Panc1 (cell line): ENCODE measurements at regions not wholly inside any gene's neighbourhood (a gene's known extent, or its start where the extent isn't known, plus 50 kb on each side); places are given as distances from the start of the nearest gene placed in this dataset.
"Not testable (repeated sequence)": the region's sequence is repeated elsewhere in the genome, so short reads cannot be mapped to it uniquely, and the experiment has no call there.

Experiments
- ATAC-seq: fragments of 200-7000 bp; cut with Tn5 transposase; 2 replicates; pipeline ENCODE4 v1.9.1; 2020; ENCODE audit warnings: mild to moderate bottlenecking, moderate library complexity
- BruUV-seq: library from RNA; stranded (reverse); fragments of 400-500 nt; replicated peaks from 2 replicates; lab custom pipeline; 2021; lab: Mats Ljungman, UMichigan
- CTCF ChIA-PET: fragments of 300-600 bp; sonication (Branson Sonifier 250); formaldehyde crosslinking; loops from one replicate; lab custom pipeline; 2022; ENCODE audit warnings: antibody characterized with exemption; lab: Charles Lee
- POLR2A ChIA-PET: fragments of 300-600 bp; sonication (Branson Sonifier 250); formaldehyde crosslinking; loops from one replicate; lab custom pipeline; 2022; ENCODE audit warnings: antibody characterized with exemption; lab: Charles Lee
- DNase-seq: peaks from one replicate; pipeline ENCODE4 v3.0.0-alpha.2; 2010; ENCODE audit warnings: low read depth, low spot score
- H3K27ac ChIP-seq: 2 replicates; pipeline ENCODE4 v1.5.1; 2011; ENCODE audit warnings: mild to moderate bottlenecking, low read length, inconsistent platforms
- H3K27me3 ChIP-seq: fragments of 200-500 bp; sonication (Bioruptor generic); 2 replicates; pipeline ENCODE4 v1.6.0; 2014; ENCODE audit warnings: low read length, inconsistent platforms; ENCODE audit not compliant: control insufficient read depth, insufficient read depth
- H3K36me3 ChIP-seq: fragments of 200-500 bp; sonication (Bioruptor generic); 2 replicates; pipeline ENCODE4 v1.5.1; 2014; ENCODE audit warnings: inconsistent platforms, mild to moderate bottlenecking, low read length, moderate library complexity; ENCODE audit not compliant: control insufficient read depth, insufficient read depth
- H3K4me1 ChIP-seq: 2 replicates; pipeline ENCODE4 v1.5.1; 2011; ENCODE audit warnings: inconsistent platforms, mild to moderate bottlenecking, low read length, moderate library complexity; ENCODE audit not compliant: control insufficient read depth, insufficient read depth
- H3K4me3 ChIP-seq, 2 experiments: 2 replicates each; pipeline ENCODE4 v1.5.1; 2011 to 2012; ENCODE audit warnings: low read depth in 2 of 2, low read length in 2 of 2, mild to moderate bottlenecking in 2 of 2, inconsistent platforms in 1 of 2, moderate library complexity in 1 of 2
- H3K9me3 ChIP-seq: fragments of 200-500 bp; sonication (Bioruptor generic); 2 replicates; pipeline ENCODE4 v1.5.1; 2014; ENCODE audit warnings: low read depth, mild to moderate bottlenecking, inconsistent platforms, low read length, moderate library complexity; ENCODE audit not compliant: control insufficient read depth, insufficient read depth
- in situ Hi-C: cut with HindIII; loops from 2 replicates; pipeline ENCODE4 v1.10.0; 2016; ENCODE audit warnings: low sequenced_read_pairs, low pct_unique_long_range_greater_than_20kb
- intact Hi-C: fragments of 100-400 bp; cut with micrococcal nuclease; formaldehyde crosslinking; loops from one replicate; pipeline ENCODE4 v1.10.0; 2022; ENCODE audit not compliant: unreplicated experiment

DNA sequence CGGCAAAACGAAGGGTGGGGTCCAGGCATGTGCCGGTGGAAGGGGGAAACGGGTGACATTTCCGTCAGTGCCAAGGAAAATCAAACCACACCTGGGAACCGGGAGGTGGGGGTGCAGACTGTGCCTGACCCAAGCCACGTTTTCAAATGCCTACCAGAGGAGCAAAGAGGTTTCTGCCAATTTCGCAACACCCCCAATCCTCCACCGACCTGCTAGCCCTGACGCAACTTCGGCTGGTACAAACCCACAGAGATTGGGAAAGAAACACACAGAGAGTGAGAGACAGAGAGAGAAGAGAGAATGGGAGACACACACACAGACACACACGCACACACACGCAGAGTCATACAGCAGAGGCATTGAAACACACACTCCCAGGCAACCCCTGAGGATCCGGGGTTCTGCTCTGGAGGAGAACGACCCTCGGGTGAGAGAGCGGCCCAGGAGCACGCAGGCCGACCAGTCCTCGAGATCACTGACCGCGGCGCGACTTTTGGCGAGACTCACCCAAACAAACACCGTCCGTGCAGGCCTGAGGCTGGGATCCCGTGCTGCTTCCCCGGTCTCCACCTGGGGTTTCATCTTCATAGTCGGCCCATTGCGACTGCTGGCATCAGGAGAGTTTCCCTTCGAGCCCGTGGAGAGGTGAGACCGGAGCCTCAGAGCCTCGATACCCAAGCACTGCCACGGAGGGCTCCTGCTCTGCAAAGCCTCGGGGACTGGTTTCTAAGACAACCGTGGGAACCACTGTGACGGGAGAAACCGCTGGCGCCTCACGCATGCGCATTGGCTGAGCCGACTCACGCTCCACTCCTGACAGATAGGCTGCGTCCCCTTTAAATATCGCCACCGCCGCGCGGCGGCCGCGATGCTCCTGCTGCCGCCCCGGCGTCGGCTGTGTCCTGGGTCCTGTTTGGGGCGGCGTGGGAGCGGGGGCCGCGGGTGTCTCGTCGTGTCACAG is 697.9 kb upstream of the TPTE start:
- ATAC-seq, H3K27me3 ChIP-seq, CTCF ChIA-PET, H3K9me3 ChIP-seq, H3K4me3 ChIP-seq, H3K4me1 ChIP-seq, intact Hi-C loops, H3K36me3 ChIP-seq, BruUV-seq, POLR2A ChIA-PET, H3K27ac ChIP-seq, DNase-seq, in situ Hi-C loops: not testable (repeated sequence)

DNA sequence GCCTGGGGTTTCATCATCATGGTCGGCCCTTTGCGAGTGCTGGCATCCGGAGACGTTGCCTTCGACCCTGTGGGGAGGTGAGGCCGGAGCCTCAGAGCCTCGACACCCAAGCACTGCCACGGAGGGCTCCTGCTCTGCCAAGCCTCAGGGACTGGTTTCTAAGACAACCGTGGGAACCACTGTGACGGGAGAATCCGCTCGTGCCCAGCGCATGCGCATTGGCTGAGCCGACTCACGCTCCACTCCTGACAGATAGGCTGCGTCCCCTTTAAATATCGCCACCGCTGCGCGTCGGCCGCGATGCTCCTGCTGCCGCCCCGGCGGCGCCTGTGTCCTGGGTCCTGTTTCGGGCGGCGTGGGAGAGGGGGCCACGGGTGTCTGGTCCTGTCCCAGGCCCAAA is 690.6 kb upstream of the TPTE start:
- H3K4me3 ChIP-seq, H3K36me3 ChIP-seq, POLR2A ChIA-PET, ATAC-seq, intact Hi-C loops, DNase-seq, BruUV-seq, in situ Hi-C loops, CTCF ChIA-PET, H3K27me3 ChIP-seq, H3K4me1 ChIP-seq, H3K9me3 ChIP-seq, H3K27ac ChIP-seq: not testable (repeated sequence)

DNA sequence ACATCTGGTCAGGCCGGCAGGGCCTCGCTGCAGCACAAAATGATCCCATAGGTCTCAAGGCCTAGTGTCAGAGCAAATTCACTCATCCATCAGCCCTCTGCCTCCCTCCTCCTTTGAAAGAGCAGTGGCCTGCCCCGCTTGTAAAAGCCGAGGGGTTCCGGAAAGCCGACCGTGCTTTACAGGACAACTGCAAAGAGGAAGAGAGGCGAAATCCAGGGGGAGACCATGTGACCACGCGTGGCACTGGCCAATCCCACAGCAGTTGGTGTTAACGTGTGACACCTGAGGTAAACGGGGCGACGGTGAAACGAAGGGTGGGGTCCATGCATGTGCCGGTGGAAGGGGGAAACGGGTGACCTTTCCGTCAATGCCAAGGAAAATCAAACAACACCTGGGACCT is 688.6 kb upstream of the TPTE start:
- H3K4me3 ChIP-seq, H3K36me3 ChIP-seq, H3K27ac ChIP-seq, intact Hi-C loops, H3K4me1 ChIP-seq, DNase-seq, in situ Hi-C loops, CTCF ChIA-PET, POLR2A ChIA-PET, ATAC-seq, H3K9me3 ChIP-seq, BruUV-seq, H3K27me3 ChIP-seq: not testable (repeated sequence)

DNA sequence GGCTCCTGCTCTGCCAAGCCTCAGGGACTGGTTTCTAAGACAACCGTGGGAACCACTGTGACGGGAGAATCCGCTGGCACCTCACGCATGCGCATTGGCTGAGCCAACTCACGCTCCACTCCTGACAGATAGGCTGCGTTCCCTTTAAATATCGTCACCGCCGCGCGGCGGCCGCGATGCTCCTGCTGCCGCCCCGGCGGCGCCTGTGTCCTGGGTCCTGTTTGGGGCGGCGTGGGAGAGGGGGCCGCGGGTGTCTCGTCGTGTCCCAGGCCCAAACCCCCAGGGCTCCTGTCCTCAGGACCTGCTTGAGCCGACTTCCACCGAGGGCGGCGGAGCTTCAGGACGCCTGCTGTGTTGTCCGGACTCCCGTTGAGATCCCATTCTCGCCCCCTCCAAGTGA is 684.8 kb upstream of the TPTE start:
- ATAC-seq, DNase-seq, H3K27me3 ChIP-seq, H3K4me3 ChIP-seq, intact Hi-C loops, POLR2A ChIA-PET, in situ Hi-C loops, BruUV-seq, H3K27ac ChIP-seq, H3K4me1 ChIP-seq, H3K36me3 ChIP-seq, CTCF ChIA-PET, H3K9me3 ChIP-seq: not testable (repeated sequence)

DNA sequence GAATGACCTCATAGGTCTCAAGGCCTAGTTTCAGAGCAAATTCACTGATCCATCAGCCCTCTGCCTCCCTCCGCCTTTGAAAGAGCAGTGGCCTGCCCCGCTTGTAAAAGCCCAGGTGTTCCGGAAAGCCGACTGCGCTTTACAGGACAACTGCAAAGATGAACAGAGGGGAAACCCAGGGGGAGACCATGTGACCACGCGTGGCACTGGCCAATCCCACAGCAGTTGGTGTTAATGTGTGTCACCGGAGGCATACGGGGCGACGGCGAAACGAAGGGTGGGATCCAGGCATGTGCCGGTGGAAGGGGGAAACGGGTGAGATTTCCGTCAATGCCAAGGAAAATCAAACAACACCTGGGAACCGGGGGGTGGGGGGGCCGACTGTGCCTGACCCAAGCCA is 684.4 kb upstream of the TPTE start:
- POLR2A ChIA-PET, H3K9me3 ChIP-seq, BruUV-seq, H3K36me3 ChIP-seq, intact Hi-C loops, H3K4me1 ChIP-seq, in situ Hi-C loops, H3K27me3 ChIP-seq, ATAC-seq, CTCF ChIA-PET, H3K4me3 ChIP-seq, DNase-seq, H3K27ac ChIP-seq: not testable (repeated sequence)

DNA sequence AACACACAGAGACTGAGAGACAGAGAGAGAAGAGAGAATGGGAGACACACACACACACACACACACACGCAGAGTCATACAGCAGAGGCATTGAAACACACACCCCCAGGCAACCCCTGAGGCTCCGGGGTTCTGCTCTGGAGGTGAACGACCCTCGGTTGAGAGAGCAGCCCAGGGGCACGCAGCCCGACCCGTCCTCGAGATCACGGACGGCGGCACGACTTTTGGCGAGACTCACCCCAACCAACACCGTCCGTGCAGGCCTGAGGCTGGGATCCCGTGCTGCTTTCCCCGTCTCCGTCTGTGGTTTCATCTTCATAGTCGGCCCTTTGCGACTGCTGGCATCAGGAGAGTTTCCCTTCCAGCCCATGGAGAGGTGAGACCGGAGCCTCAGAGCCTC is 683.9 kb upstream of the TPTE start:
- DNase-seq, in situ Hi-C loops, H3K36me3 ChIP-seq, POLR2A ChIA-PET, BruUV-seq, H3K27ac ChIP-seq, CTCF ChIA-PET, ATAC-seq, intact Hi-C loops, H3K27me3 ChIP-seq, H3K9me3 ChIP-seq, H3K4me3 ChIP-seq, H3K4me1 ChIP-seq: not testable (repeated sequence)
